GM13976 (cell line): ENCODE measurements at regions not wholly inside any gene's neighbourhood (a gene's known extent, or its start where the extent isn't known, plus 50 kb on each side); places are given as distances from the start of the nearest gene placed in this dataset.

Experiments used
- DNase-seq: peaks from one replicate; pipeline ENCODE4 v3.0.0; 2012; ENCODE audit warnings: low spot score
- in situ Hi-C: fragments of 300-500 bp; cut with MboI; formaldehyde crosslinking; loops from one replicate; pipeline ENCODE4 v1.12.0; 2022; ENCODE audit warnings: low sequenced_read_pairs, mixed read lengths, inconsistent platforms; ENCODE audit not compliant: unreplicated experiment
- TF ChIP-seq, protein P1 (sequence below): IDR thresholded peaks from 2 replicates; pipeline ENCODE4 v1.5.1; 2012; ENCODE audit warnings: borderline replicate concordance, mild to moderate bottlenecking; ENCODE audit not compliant: insufficient read depth; ENCODE audit errors: extremely low read depth, missing control alignments, control extremely low read depth

- no peak for DNase-seq
- TF ChIP-seq, protein P1, sequence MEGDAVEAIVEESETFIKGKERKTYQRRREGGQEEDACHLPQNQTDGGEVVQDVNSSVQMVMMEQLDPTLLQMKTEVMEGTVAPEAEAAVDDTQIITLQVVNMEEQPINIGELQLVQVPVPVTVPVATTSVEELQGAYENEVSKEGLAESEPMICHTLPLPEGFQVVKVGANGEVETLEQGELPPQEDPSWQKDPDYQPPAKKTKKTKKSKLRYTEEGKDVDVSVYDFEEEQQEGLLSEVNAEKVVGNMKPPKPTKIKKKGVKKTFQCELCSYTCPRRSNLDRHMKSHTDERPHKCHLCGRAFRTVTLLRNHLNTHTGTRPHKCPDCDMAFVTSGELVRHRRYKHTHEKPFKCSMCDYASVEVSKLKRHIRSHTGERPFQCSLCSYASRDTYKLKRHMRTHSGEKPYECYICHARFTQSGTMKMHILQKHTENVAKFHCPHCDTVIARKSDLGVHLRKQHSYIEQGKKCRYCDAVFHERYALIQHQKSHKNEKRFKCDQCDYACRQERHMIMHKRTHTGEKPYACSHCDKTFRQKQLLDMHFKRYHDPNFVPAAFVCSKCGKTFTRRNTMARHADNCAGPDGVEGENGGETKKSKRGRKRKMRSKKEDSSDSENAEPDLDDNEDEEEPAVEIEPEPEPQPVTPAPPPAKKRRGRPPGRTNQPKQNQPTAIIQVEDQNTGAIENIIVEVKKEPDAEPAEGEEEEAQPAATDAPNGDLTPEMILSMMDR: no peak
- in situ Hi-C loops: no loop called here
These were observed 185.7 kb upstream of the TBL1X start for GRCh38 chrX:9279234-9279544.

GRCh38 chrX:9280831-9281230 lies 184.0 kb upstream of the TBL1X start:
- TF ChIP-seq, protein P1: no peak
- in situ Hi-C loops: no loop called here
- no peak for DNase-seq

GRCh38 chrX:9282325-9282724 lies 182.5 kb upstream of the TBL1X start:
- in situ Hi-C loops: no loop called here
- DNase-seq: no peak
- TF ChIP-seq, protein P1: no peak

- in situ Hi-C loops: no loop called here
- DNase-seq: no peak
- TF ChIP-seq, protein P1: no peak
These were observed 179.5 kb upstream of the TBL1X start for GRCh38 chrX:9285342-9285771.

- in situ Hi-C loops: no loop called here
- no peak for DNase-seq
These were observed 178.6 kb upstream of the TBL1X start for GRCh38 chrX:9286234-9286633.

GRCh38 chrX:9291629-9292028 lies 173.2 kb upstream of the TBL1X start:
- TF ChIP-seq, protein P1: no peak
- in situ Hi-C loops: no loop called here
- DNase-seq: no peak

More at GRCh38 chrX:9286234-9286633, 178.6 kb upstream of the TBL1X start:
- TF ChIP-seq, protein P1: no peak

GRCh38 chrX:9293051-9293496 lies 171.8 kb upstream of the TBL1X start:
- in situ Hi-C loops: no loop called here
- DNase-seq: no peak
- TF ChIP-seq, protein P1: no peak
